K562 (cell line): ENCODE measurements at regions not wholly inside any gene's neighbourhood (a gene's known extent, or its start where the extent isn't known, plus 50 kb on each side); places are given as distances from the start of the nearest gene placed in this dataset.

Experiments
- ATAC-seq: fragments of 200-7000 bp; cut with Tn5 transposase; 3 replicates; pipeline ENCODE4 v1.9.1; 2020; ENCODE audit warnings: moderate library complexity
- BruUV-seq: library from RNA; stranded (reverse); fragments of 400-500 nt; replicated peaks from 2 replicates; lab custom pipeline; 2021; lab: Mats Ljungman, UMichigan
- CTCF ChIA-PET: fragments of 300-600 bp; formaldehyde crosslinking; extraction: SDS; loops from one replicate; lab custom pipeline; 2021; ENCODE audit warnings: low intra/inter-chr PET ratio; lab: Yijun Ruan, JAX
- POLR2A ChIA-PET: fragments of 300-600, 350-650 bp; sonication (Branson Sonifier 250); formaldehyde crosslinking; extraction: SDS; loops from one replicate; lab custom pipeline; 2021; ENCODE audit warnings: antibody characterized with exemption, inconsistent platforms; lab: Yijun Ruan, JAX
- DNase-seq, 4 experiments: peaks; one replicate each; pipeline versions ENCODE4 v3.0.0 to v3.0.0-alpha.2; 2011 to 2018; ENCODE audit warnings: low spot score in 3 of 4, mixed read lengths in 3 of 4; ENCODE audit errors: extremely low read depth in 1 of 4
- FAIRE-seq: peaks from 2 replicates; lab custom pipeline; 2011; peaks lifted over from hg19 to GRCh38; lab: Jason Lieb, UNC
- H2AFZ ChIP-seq: 2 replicates; pipeline ENCODE4 v1.6.0; 2011; ENCODE audit warnings: low read depth, low read length, control low read depth, inconsistent platforms
- H3K27ac ChIP-seq: fragments of 200-600 bp; 3 replicates; pipeline ENCODE4 v1.8.0; 2011; ENCODE audit warnings: low read depth, mild to moderate bottlenecking, control low read depth, inconsistent platforms, low read length, moderate library complexity, mixed read lengths; ENCODE audit errors: extremely low read depth
- H3K27me3 ChIP-seq, 2 experiments: fragments of 300-600 bp in 1 of 2; 2 replicates in 1 of 2; 3 replicates in 1 of 2; pipeline versions ENCODE4 v1.6.0 to v1.8.0; 2011; ENCODE audit warnings: inconsistent platforms in 2 of 2, low read length in 2 of 2, mild to moderate bottlenecking in 1 of 2, mixed read lengths in 1 of 2, moderate library complexity in 1 of 2; ENCODE audit not compliant: control insufficient read depth in 2 of 2, insufficient read depth in 2 of 2
- H3K36me3 ChIP-seq: fragments of 300-600 bp; 3 replicates; pipeline ENCODE4 v1.8.0; 2011; ENCODE audit warnings: mild to moderate bottlenecking, low read length, inconsistent platforms; ENCODE audit not compliant: control insufficient read depth, insufficient read depth
- H3K4me1 ChIP-seq, 2 experiments: fragments of 200-600 bp in 1 of 2; replicated peaks in 1 of 2; 2 replicates in 1 of 2; 3 replicates in 1 of 2; pipeline versions ENCODE4 v1.5.1 to v1.8.0; 2011; ENCODE audit warnings: inconsistent platforms in 2 of 2, low read length in 2 of 2, mild to moderate bottlenecking in 1 of 2, mixed read lengths in 1 of 2, moderate library complexity in 1 of 2; ENCODE audit not compliant: control insufficient read depth in 2 of 2, insufficient read depth in 2 of 2
- H3K4me2 ChIP-seq: 2 replicates; pipeline ENCODE4 v1.6.1; 2011; ENCODE audit warnings: low read length, control low read depth, inconsistent platforms, mixed read lengths; ENCODE audit not compliant: insufficient read depth
- H3K4me3 ChIP-seq: fragments of 200-600 bp; sonication (generic), shearing (Covaris generic); 2 replicates; pipeline ENCODE4 v1.5.1; 2016; ENCODE audit warnings: control low read depth, inconsistent platforms
- H3K79me2 ChIP-seq: fragments of 200-600 bp; 3 replicates; pipeline ENCODE4 v1.8.0; 2011; ENCODE audit warnings: low read length, inconsistent platforms; ENCODE audit not compliant: control insufficient read depth, insufficient read depth
- H3K9ac ChIP-seq, 2 experiments: 2 replicates each; pipeline versions ENCODE4 v1.6.0 to v1.6.1; 2011; ENCODE audit warnings: low read depth in 2 of 2, low read length in 2 of 2, control low read depth in 1 of 2, inconsistent platforms in 1 of 2, mild to moderate bottlenecking in 1 of 2, mixed read lengths in 1 of 2; ENCODE audit not compliant: insufficient read depth in 1 of 2
- H3K9me1 ChIP-seq: one replicate; pipeline ENCODE4 v1.6.0; 2011; ENCODE audit warnings: inconsistent platforms, mild to moderate bottlenecking, low read length, moderate library complexity; ENCODE audit not compliant: control insufficient read depth, insufficient read depth
- H3K9me3 ChIP-seq: replicated peaks from 2 replicates; pipeline ENCODE4 v1.5.1; 2011; ENCODE audit warnings: low read depth, low read length, inconsistent platforms; ENCODE audit not compliant: control insufficient read depth, insufficient read depth
- H4K20me1 ChIP-seq: replicated peaks from 2 replicates; pipeline ENCODE4 v1.6.1; 2011; ENCODE audit warnings: low read length, inconsistent platforms, mixed read lengths; ENCODE audit not compliant: control insufficient read depth, insufficient read depth
- CCNT2 ChIP-seq: IDR thresholded peaks from 2 replicates; pipeline ENCODE4 v1.6.1; 2011; ENCODE audit warnings: borderline replicate concordance, low read depth, mild to moderate bottlenecking, moderate library complexity, mixed read lengths, low read length; ENCODE audit not compliant: insufficient read length; ENCODE audit errors: extremely low read depth
- EGR1 ChIP-seq: fragments of 450-650 bp; conservative IDR thresholded peaks from 2 replicates; pipeline ENCODE4 v1.6.1; 2017; ENCODE audit warnings: mild to moderate bottlenecking
- EHMT2 ChIP-seq: fragments of 450-650 bp; IDR thresholded peaks from 2 replicates; pipeline ENCODE4 v1.6.1; 2018; ENCODE audit warnings: antibody characterized with exemption
- HOMEZ ChIP-seq: fragments of 250-450 bp; sonication (Bioruptor Pico); IDR thresholded peaks from 2 replicates; pipeline ENCODE4 v1.4.0; 2020; ENCODE audit warnings: mild to moderate bottlenecking, moderate library complexity
- RHOXF2B ChIP-seq: fragments of 250-450 bp; sonication (Bioruptor Pico); conservative IDR thresholded peaks from 2 replicates; pipeline ENCODE4 v1.5.1; 2021
- SETDB1 ChIP-seq: IDR thresholded peaks from one replicate; pipeline ENCODE4 v1.6.1; 2012; ENCODE audit warnings: low read length, control low read depth, inconsistent platforms
- SRSF1 ChIP-seq: fragments of 200-400 bp; formaldehyde crosslinking; IDR thresholded peaks from 2 replicates; pipeline ENCODE4 v1.6.1; 2017; ENCODE audit warnings: mild to moderate bottlenecking, low read depth, low read length, moderate library complexity
- WGBS: fragments of 100-300 bp; shearing (Covaris generic); methylation state at CpG from one replicate; pipeline ENCODE4 v1.1.6; 2016; ENCODE audit warnings: low coverage, mixed read lengths; ENCODE audit not compliant: insufficient coverage; ENCODE audit errors: missing lambda C conversion rate; 5-methylcytosine and 5-hydroxymethylcytosine counted together
- in situ Hi-C: fragments of 300-500 bp; cut with MboI; formaldehyde crosslinking; loops from 4 replicates; pipeline ENCODE4 v1.15.0; 2018; ENCODE audit warnings: inconsistent platforms, mixed read lengths
- intact Hi-C: fragments of 100-400 bp; cut with micrococcal nuclease; formaldehyde crosslinking; loops from 2 replicates; pipeline ENCODE4 v1.14.2; 2022
- TF ChIP-seq, protein P1 (sequence below): fragments of 450-650 bp; IDR thresholded peaks from 2 replicates; pipeline ENCODE4 v1.6.1; 2016

DNA sequence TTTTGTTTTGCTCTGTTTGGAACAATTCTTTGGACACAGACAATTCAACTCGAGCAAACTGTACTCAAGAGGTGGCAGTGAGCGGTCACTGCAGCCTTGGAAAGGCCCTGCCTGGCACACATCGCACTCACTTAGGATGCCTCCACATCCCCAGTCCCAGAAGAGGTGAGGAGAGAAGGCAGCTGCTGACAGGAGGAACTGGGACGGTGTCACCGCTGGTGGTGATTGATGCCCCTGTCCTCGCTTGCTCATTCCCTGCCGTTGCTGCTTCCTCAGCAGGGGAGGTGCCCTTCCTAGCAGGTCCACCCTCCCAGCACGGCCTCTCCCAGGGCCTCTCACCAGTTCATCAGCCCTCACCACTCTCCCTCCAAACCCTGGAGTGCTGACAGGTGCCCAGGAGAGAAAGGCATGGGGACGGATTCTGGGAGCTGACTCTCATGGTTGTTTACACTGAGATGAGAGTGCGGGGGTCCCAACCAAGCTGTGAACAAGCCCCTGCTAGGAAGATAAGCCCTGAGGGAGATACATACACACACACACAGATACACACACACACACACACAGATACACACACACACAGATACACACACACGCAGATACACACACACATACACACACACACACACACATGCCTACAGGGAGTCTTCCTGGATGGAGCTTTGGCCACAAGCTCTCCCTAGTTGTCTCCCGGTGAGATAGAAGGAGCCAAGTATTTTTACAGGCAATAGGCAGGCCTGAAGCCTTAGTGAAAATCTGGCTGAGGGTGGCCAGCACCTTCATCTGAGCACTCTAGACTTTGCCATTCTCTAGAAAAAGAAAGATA is 101.1 kb downstream of the CDC7 start (continued):
- TF ChIP-seq RHOXF2B (CRISPR knock-in tag) (no peak), SETDB1 (no peak), SRSF1 (no peak), CCNT2 (no peak), EHMT2 (0 out of 2 replicates have a peak, but pooled peaks have one; percentile 38)
- TF ChIP-seq, protein P1, sequence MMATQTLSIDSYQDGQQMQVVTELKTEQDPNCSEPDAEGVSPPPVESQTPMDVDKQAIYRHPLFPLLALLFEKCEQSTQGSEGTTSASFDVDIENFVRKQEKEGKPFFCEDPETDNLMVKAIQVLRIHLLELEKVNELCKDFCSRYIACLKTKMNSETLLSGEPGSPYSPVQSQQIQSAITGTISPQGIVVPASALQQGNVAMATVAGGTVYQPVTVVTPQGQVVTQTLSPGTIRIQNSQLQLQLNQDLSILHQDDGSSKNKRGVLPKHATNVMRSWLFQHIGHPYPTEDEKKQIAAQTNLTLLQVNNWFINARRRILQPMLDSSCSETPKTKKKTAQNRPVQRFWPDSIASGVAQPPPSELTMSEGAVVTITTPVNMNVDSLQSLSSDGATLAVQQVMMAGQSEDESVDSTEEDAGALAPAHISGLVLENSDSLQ: peak; percentile 91

DNA sequence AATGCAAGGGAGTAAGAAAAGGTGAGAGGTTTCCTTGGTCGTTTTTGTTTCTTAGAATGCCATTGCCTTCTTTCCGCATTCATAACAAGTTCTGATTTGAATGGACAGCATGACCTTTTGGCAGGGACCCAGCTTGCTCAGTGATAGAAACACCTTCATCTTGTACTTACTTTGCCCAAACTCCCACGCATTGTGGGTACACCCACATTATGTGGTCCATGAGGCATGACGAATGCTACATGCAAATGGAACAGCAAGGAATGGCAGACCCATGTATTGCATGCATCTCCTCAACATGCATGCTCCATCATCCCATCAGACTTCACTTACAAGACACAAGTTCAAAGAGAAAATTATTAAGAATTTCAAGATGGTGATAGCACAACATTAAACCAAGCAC is 102.8 kb downstream of the CDC7 start:
- DNase-seq (no peak), ATAC-seq (no peak), FAIRE-seq (no peak)
- no peak overlapping the region for H3K9ac ChIP-seq
- in situ Hi-C loops: no loop called here
- no peaks in the 10 kb centered on the region for H3K9me3 ChIP-seq
- 56% methylated on average over 4 of the region's 4 CpGs for WGBS
- H3K27me3 ChIP-seq: no peaks in the 10 kb centered on the region
- H3K36me3 ChIP-seq: no peaks in the 10 kb centered on the region
- TF ChIP-seq HOMEZ (CRISPR knock-in tag): no peak
- peak; percentile 62 for TF ChIP-seq EGR1
- CTCF ChIA-PET: no interaction called here
- POLR2A ChIA-PET: interaction anchor here (1.1 kb wide), 1 partner anchor 25 kb away, joined by 4 read pairs; no protein-coding TSS in a partner anchor
- no peak overlapping the region for H3K4me3 ChIP-seq
- no peak overlapping the region for H2AFZ ChIP-seq
- H3K9me1 ChIP-seq: no peaks in the 10 kb centered on the region
- no peak overlapping the region for H3K4me2 ChIP-seq
- H3K4me1 ChIP-seq: peaks cover 9 to 15% of the 10 kb centered on the region in 2 experiments; a peak in 4 of 5 replicates
- BruUV-seq: no TSS peak
- intact Hi-C loops: no loop called here
- H4K20me1 ChIP-seq: no peaks in the 10 kb centered on the region
- H3K27ac ChIP-seq: no peak overlapping the region
- no peaks in the 10 kb centered on the region for H3K79me2 ChIP-seq
